Endothelial cell of umbilical vein (primary cell): ENCODE measurements at regions not wholly inside any gene's neighbourhood (a gene's known extent, or its start where the extent isn't known, plus 50 kb on each side); places are given as distances from the start of the nearest gene placed in this dataset.

Experiments
- BruUV-seq: library from RNA; stranded (reverse); fragments of 400-500 nt; replicated peaks from 2 replicates; lab custom pipeline; 2021; lab: Mats Ljungman, UMichigan
- CTCF ChIA-PET: fragments of 300-600, 350-600 bp; sonication (Branson Sonifier 250); formaldehyde crosslinking; loops from one replicate; lab custom pipeline; 2021; ENCODE audit warnings: antibody characterized with exemption, inconsistent platforms; lab: Charles Lee
- POLR2A ChIA-PET: fragments of 300-600, 350-600 bp; sonication (Branson Sonifier 250); formaldehyde crosslinking; loops from one replicate; lab custom pipeline; 2021; ENCODE audit warnings: antibody characterized with exemption, inconsistent platforms; lab: Charles Lee
- DNase-seq: peaks from one replicate; pipeline ENCODE4 v3.0.0-alpha.2; 2011; ENCODE audit warnings: low read depth, low spot score
- FAIRE-seq: peaks from 2 replicates; lab custom pipeline; 2011; peaks lifted over from hg19 to GRCh38; lab: Jason Lieb, UNC
- H2AFZ ChIP-seq: 2 replicates; pipeline ENCODE4 v1.6.0; 2012; ENCODE audit warnings: low read depth, low read length, control low read depth, inconsistent platforms
- H3K27ac ChIP-seq: 2 replicates; pipeline ENCODE4 v1.5.1; 2011; ENCODE audit warnings: low read depth, mild to moderate bottlenecking, control low read depth, low read length, moderate library complexity; ENCODE audit not compliant: insufficient read depth
- H3K27me3 ChIP-seq, 2 experiments: 2 replicates each; pipeline versions ENCODE4 v1.6.0 to v1.6.1; 2011; ENCODE audit warnings: low read length in 2 of 2, mixed read lengths in 1 of 2; ENCODE audit not compliant: control insufficient read depth in 2 of 2, insufficient read depth in 2 of 2
- H3K36me3 ChIP-seq, 2 experiments: 2 replicates in 1 of 2; 3 replicates in 1 of 2; pipeline ENCODE4 v1.5.1; 2011; ENCODE audit warnings: low read length in 2 of 2, mild to moderate bottlenecking in 1 of 2, moderate library complexity in 1 of 2; ENCODE audit not compliant: control insufficient read depth in 2 of 2, insufficient read depth in 2 of 2; ENCODE audit errors: extremely low read depth in 1 of 2
- H3K4me1 ChIP-seq: 3 replicates; pipeline ENCODE4 v1.5.1; 2011; ENCODE audit warnings: mild to moderate bottlenecking, low read length; ENCODE audit not compliant: control insufficient read depth, insufficient read depth; ENCODE audit errors: extremely low read depth
- H3K4me2 ChIP-seq: 2 replicates; pipeline ENCODE4 v1.6.1; 2011; ENCODE audit warnings: low read length, control low read depth, mixed read lengths; ENCODE audit not compliant: insufficient read depth
- H3K4me3 ChIP-seq, 3 experiments: fragments of 200-600 bp in 1 of 3; sonication (generic), shearing (Covaris generic) in 1 of 3; replicated peaks in 1 of 3; 2 replicates each; pipeline ENCODE4 v1.5.1; 2011 to 2016; ENCODE audit warnings: control low read depth in 3 of 3, low read length in 3 of 3, mild to moderate bottlenecking in 2 of 3, inconsistent platforms in 1 of 3, low read depth in 1 of 3, moderate library complexity in 1 of 3; ENCODE audit not compliant: insufficient read depth in 1 of 3
- H3K79me2 ChIP-seq: 2 replicates; pipeline ENCODE4 v1.6.0; 2012; ENCODE audit warnings: low read length, inconsistent platforms; ENCODE audit not compliant: control insufficient read depth, insufficient read depth
- H3K9ac ChIP-seq: replicated peaks from 2 replicates; pipeline ENCODE3; 2011; ENCODE audit warnings: low read length, control low read depth; ENCODE audit not compliant: insufficient read depth; ENCODE audit errors: extremely low read depth
- H3K9me1 ChIP-seq: replicated peaks from 3 replicates; pipeline ENCODE4 v1.6.0; 2011; ENCODE audit warnings: mild to moderate bottlenecking, low read length; ENCODE audit not compliant: control insufficient read depth, insufficient read depth; ENCODE audit errors: extremely low read depth
- H3K9me3 ChIP-seq: replicated peaks from 2 replicates; pipeline ENCODE4 v1.5.1; 2012; ENCODE audit warnings: low read length, inconsistent platforms; ENCODE audit not compliant: control insufficient read depth, insufficient read depth
- H4K20me1 ChIP-seq: replicated peaks from 2 replicates; pipeline ENCODE3; 2011; ENCODE audit warnings: mild to moderate bottlenecking, low read length; ENCODE audit not compliant: control insufficient read depth, insufficient read depth; ENCODE audit errors: extremely low read depth
- CTCF ChIP-seq, 2 donors: IDR thresholded peaks; 1 replicate in 1 of 2; 2 replicates in 1 of 2; pipeline ENCODE4 v1.5.1; 2011; ENCODE audit warnings: low read length in 2 of 2, mild to moderate bottlenecking in 2 of 2, moderate library complexity in 2 of 2, control low read depth in 1 of 2, inconsistent platforms in 1 of 2, low read depth in 1 of 2; ENCODE audit not compliant: insufficient read depth in 1 of 2; ENCODE audit errors: extremely low read depth in 1 of 2
- EZH2 ChIP-seq: IDR thresholded peaks from 2 replicates; pipeline ENCODE4 v1.6.1; 2012; ENCODE audit warnings: borderline replicate concordance, low read depth, mild to moderate bottlenecking, moderate library complexity, low read length, inconsistent platforms; ENCODE audit not compliant: severe bottlenecking
- FOS ChIP-seq: IDR thresholded peaks from 2 replicates; pipeline ENCODE4 v1.6.1; 2011; ENCODE audit warnings: mild to moderate bottlenecking, low read length, moderate library complexity, borderline replicate concordance; ENCODE audit not compliant: insufficient read depth
- GATA2 ChIP-seq: IDR thresholded peaks from 2 replicates; pipeline ENCODE4 v1.7.0; 2011; ENCODE audit warnings: low read depth, mild to moderate bottlenecking, moderate library complexity, mixed read lengths, low read length; ENCODE audit not compliant: insufficient read length, insufficient read depth
- JUN ChIP-seq: IDR thresholded peaks from 2 replicates; pipeline ENCODE4 v1.6.1; 2011; ENCODE audit warnings: borderline replicate concordance, low read depth; ENCODE audit not compliant: insufficient read length, insufficient read depth
- MAX ChIP-seq: IDR thresholded peaks from 2 replicates; pipeline ENCODE4 v1.6.1; 2011; ENCODE audit not compliant: insufficient read depth, insufficient read length
- MYC ChIP-seq: IDR thresholded peaks from one replicate; pipeline ENCODE4 v1.6.1; 2011; ENCODE audit warnings: mild to moderate bottlenecking, low read depth, low read length
- POLR2A ChIP-seq: IDR thresholded peaks from 2 replicates; pipeline ENCODE4 v1.6.1; 2012; ENCODE audit warnings: low read depth, mild to moderate bottlenecking, control low read depth, low read length
- POLR2AphosphoS5 ChIP-seq: IDR thresholded peaks from 2 replicates; pipeline ENCODE4 v1.6.1; 2012; ENCODE audit warnings: low read depth, mild to moderate bottlenecking, control low read depth, low read length, moderate library complexity; ENCODE audit not compliant: insufficient read depth
- dilution Hi-C: fragments of 300-500 bp; cut with MboI; formaldehyde crosslinking; loops from one replicate; pipeline ENCODE4 v1.15.0; 2019; ENCODE audit warnings: low sequenced_read_pairs; ENCODE audit not compliant: extremely low pct_ligation_motif_present
- intact Hi-C: fragments of 100-400 bp; cut with micrococcal nuclease; formaldehyde crosslinking; loops from one replicate; pipeline ENCODE4 v1.10.0; 2022

GRCh38 chr2:3944841-3945240 is 241.5 kb downstream of the DCDC2C start:
- Histone ChIP-seq H3K27me3 (no peaks in the 10 kb centered on the region), H3K27ac (no peak overlapping the region), H3K9ac (no peak overlapping the region), H3K9me3 (no peaks in the 10 kb centered on the region), H2AFZ (no peak overlapping the region), H3K9me1 (no peaks in the 10 kb centered on the region), H3K36me3 (no peaks in the 10 kb centered on the region), H3K4me3 (no peak overlapping the region), H3K79me2 (no peaks in the 10 kb centered on the region), H3K4me2 (no peak overlapping the region), H3K4me1 (no peaks in the 10 kb centered on the region), H4K20me1 (no peaks in the 10 kb centered on the region)
- no peak for FAIRE-seq
- TF ChIP-seq POLR2A, result no peak
- TF ChIP-seq GATA2, result no peak
- TF ChIP-seq CTCF (IDR thresholded peaks at IDR 0.05; ENCODE audit: extremely low read depth in 1 of 2, insufficient read depth in 1 of 2, low read depth in 1 of 2, low read length in 2 of 2), result no peak
- TF ChIP-seq MYC, result no peak
- TF ChIP-seq JUN, result no peak
- no peak for TF ChIP-seq EZH2
- no peak for TF ChIP-seq POLR2AphosphoS5
- TF ChIP-seq FOS, result no peak
- TF ChIP-seq MAX, result no peak
- dilution Hi-C loops, result no loop called here
- intact Hi-C loops, result no loop called here
- CTCF ChIA-PET, result no interaction called here
- BruUV-seq, result no TSS peak
- POLR2A ChIA-PET, result no interaction called here
- DNase-seq, result no peak
